ENCODE measurements at regions not wholly inside any gene's neighbourhood (a gene's known extent, or its start where the extent isn't known, plus 50 kb on each side); places are given as distances from the start of the nearest gene placed in this dataset.

DNA sequence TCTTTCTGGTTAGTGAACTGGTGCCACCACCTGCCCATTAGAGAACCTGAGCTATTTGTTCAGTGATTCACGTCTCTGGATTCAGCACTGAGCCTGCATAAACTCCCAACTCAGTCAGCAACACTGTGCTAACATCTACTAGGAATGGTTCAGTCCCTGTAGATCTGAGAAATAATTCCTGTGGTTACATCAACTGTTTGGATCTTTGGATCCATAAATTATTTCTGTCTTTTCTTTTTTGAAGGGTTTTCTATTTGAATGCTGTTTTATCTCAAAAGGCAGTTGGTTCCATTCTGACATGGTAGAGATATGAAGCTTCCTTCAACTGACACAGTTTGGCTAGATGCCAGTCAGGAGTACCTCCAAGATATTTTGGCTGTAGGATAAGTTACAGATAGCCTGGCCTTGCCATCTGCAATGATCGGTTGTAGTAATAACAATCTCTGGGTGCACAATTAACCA lies 125.9 kb downstream of the TRMT11 start:
- H3K27me3 ChIP-seq (ENCODE audit: control insufficient read depth, insufficient read depth, low read length) = no peaks in the 10 kb centered on the region
- no peak for TF ChIP-seq EZH2 (IDR thresholded peaks at IDR 0.05; ENCODE audit: low read length, missing control alignments)
- TF ChIP-seq, protein P1, sequence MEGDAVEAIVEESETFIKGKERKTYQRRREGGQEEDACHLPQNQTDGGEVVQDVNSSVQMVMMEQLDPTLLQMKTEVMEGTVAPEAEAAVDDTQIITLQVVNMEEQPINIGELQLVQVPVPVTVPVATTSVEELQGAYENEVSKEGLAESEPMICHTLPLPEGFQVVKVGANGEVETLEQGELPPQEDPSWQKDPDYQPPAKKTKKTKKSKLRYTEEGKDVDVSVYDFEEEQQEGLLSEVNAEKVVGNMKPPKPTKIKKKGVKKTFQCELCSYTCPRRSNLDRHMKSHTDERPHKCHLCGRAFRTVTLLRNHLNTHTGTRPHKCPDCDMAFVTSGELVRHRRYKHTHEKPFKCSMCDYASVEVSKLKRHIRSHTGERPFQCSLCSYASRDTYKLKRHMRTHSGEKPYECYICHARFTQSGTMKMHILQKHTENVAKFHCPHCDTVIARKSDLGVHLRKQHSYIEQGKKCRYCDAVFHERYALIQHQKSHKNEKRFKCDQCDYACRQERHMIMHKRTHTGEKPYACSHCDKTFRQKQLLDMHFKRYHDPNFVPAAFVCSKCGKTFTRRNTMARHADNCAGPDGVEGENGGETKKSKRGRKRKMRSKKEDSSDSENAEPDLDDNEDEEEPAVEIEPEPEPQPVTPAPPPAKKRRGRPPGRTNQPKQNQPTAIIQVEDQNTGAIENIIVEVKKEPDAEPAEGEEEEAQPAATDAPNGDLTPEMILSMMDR (conservative IDR thresholded peaks at IDR 0.05 in 1 of 2, IDR thresholded peaks at IDR 0.05 in 1 of 2; ENCODE audit: low read depth in 1 of 2, low read length in 2 of 2) = no peak
- H3K27ac ChIP-seq (ENCODE audit: insufficient read depth, low read length) = no peak overlapping the region
- no peaks in the 10 kb centered on the region for H3K9me3 ChIP-seq (ENCODE audit: control insufficient read depth, insufficient read depth, low read depth, low read length)
- no peak overlapping the region for H3K4me3 ChIP-seq (replicated peaks in 1 of 4; ENCODE audit: control extremely low read depth in 1 of 4, insufficient read depth in 1 of 4, low read depth in 3 of 4, low read length in 4 of 4)
- H3K36me3 ChIP-seq (ENCODE audit: control insufficient read depth, insufficient read depth, low read length) = no peaks in the 10 kb centered on the region
- no peak overlapping the region for H3K4me2 ChIP-seq (ENCODE audit: extremely low read depth, insufficient read depth, low read length)
- no peaks in the 10 kb centered on the region for H3K79me2 ChIP-seq (ENCODE audit: control insufficient read depth, insufficient read depth, low read length)
- H4K20me1 ChIP-seq (ENCODE audit: control insufficient read depth, extremely low read depth, insufficient read depth, low read length) = no peaks in the 10 kb centered on the region
- no peak overlapping the region for H2AFZ ChIP-seq (ENCODE audit: low read length)
- no peaks in the 10 kb centered on the region for H3K4me1 ChIP-seq (ENCODE audit: control insufficient read depth, extremely low read depth, insufficient read depth, low read length)
- H3K9ac ChIP-seq (ENCODE audit: insufficient read depth, low read length) = no peak overlapping the region
- DNase-seq (ENCODE audit: low read depth in 2 of 2) = peak in 1 of 2 donors; percentile 92

DNA sequence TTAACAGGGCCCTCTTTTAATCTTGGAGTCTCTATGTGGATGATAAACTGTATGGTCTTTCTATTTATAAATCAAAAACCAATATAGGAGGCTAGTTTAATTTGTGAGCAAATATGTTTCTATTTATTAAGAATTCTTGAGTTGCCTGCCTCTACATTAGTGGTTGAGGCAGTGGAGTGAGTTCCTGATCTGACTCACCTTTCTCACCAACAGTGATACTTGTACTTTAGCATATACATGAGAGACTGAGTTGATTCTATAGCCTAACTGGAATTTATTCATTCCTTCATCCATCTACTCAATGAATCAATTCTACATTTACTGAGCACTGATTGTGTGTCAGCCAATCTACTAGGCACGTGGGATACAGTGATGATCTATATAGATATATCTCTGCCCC lies 126.9 kb downstream of the TRMT11 start:
- Histone ChIP-seq H3K4me2 (ENCODE audit: extremely low read depth, insufficient read depth, low read length) (no peak overlapping the region), H3K36me3 (ENCODE audit: control insufficient read depth, insufficient read depth, low read length) (no peaks in the 10 kb centered on the region), H3K9ac (ENCODE audit: insufficient read depth, low read length) (no peak overlapping the region), H3K79me2 (ENCODE audit: control insufficient read depth, insufficient read depth, low read length) (no peaks in the 10 kb centered on the region), H3K27me3 (ENCODE audit: control insufficient read depth, insufficient read depth, low read length) (no peaks in the 10 kb centered on the region), H4K20me1 (ENCODE audit: control insufficient read depth, extremely low read depth, insufficient read depth, low read length) (no peaks in the 10 kb centered on the region), H3K9me3 (ENCODE audit: control insufficient read depth, insufficient read depth, low read depth, low read length) (no peaks in the 10 kb centered on the region), H3K4me3 (replicated peaks in 1 of 4; ENCODE audit: control extremely low read depth in 1 of 4, insufficient read depth in 1 of 4, low read depth in 3 of 4, low read length in 4 of 4) (no peak overlapping the region), H3K4me1 (ENCODE audit: control insufficient read depth, extremely low read depth, insufficient read depth, low read length) (no peaks in the 10 kb centered on the region), H2AFZ (ENCODE audit: low read length) (no peak overlapping the region), H3K27ac (ENCODE audit: insufficient read depth, low read length) (no peak overlapping the region)
- no peak for DNase-seq (ENCODE audit: low read depth in 2 of 2)
- TF ChIP-seq EZH2 (IDR thresholded peaks at IDR 0.05; ENCODE audit: low read length, missing control alignments) = no peak
- TF ChIP-seq, protein P1 (conservative IDR thresholded peaks at IDR 0.05 in 1 of 2, IDR thresholded peaks at IDR 0.05 in 1 of 2; ENCODE audit: low read depth in 1 of 2, low read length in 2 of 2) = no peak

DNA sequence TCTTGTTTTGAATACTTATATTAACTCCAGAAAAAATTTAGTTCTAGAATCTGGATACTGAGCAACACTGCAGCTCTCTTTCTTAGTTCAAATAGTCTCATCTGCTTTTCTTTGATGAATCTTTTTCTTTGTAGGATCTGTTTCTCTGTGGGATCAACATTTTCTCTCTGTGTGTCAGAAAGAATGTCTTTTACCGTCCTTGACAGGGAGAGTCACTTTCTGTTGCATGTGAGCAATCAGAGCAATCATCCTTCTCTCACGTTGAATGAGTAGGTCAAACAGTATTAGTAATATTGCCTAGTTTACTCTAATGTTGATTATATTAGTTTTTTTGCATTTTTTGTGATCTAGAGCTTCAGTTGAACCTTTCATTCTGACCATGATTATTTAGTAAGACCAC lies 130.9 kb downstream of the TRMT11 start:
- H2AFZ ChIP-seq (ENCODE audit: low read length) = no peak overlapping the region
- H4K20me1 ChIP-seq (ENCODE audit: control insufficient read depth, extremely low read depth, insufficient read depth, low read length) = no peaks in the 10 kb centered on the region
- no peaks in the 10 kb centered on the region for H3K36me3 ChIP-seq (ENCODE audit: control insufficient read depth, insufficient read depth, low read length)
- H3K4me2 ChIP-seq (ENCODE audit: extremely low read depth, insufficient read depth, low read length) = no peak overlapping the region
- H3K79me2 ChIP-seq (ENCODE audit: control insufficient read depth, insufficient read depth, low read length) = no peaks in the 10 kb centered on the region
- no peak overlapping the region for H3K9ac ChIP-seq (ENCODE audit: insufficient read depth, low read length)
- DNase-seq (ENCODE audit: low read depth in 2 of 2) = no peak
- no peak overlapping the region for H3K4me3 ChIP-seq (replicated peaks in 1 of 4; ENCODE audit: control extremely low read depth in 1 of 4, insufficient read depth in 1 of 4, low read depth in 3 of 4, low read length in 4 of 4)
- H3K27me3 ChIP-seq (ENCODE audit: control insufficient read depth, insufficient read depth, low read length) = no peaks in the 10 kb centered on the region
- TF ChIP-seq, protein P1 (conservative IDR thresholded peaks at IDR 0.05 in 1 of 2, IDR thresholded peaks at IDR 0.05 in 1 of 2; ENCODE audit: low read depth in 1 of 2, low read length in 2 of 2) = no peak
- no peak for TF ChIP-seq EZH2 (IDR thresholded peaks at IDR 0.05; ENCODE audit: low read length, missing control alignments)
- no peak overlapping the region for H3K27ac ChIP-seq (ENCODE audit: insufficient read depth, low read length)
- no peaks in the 10 kb centered on the region for H3K9me3 ChIP-seq (ENCODE audit: control insufficient read depth, insufficient read depth, low read depth, low read length)
- H3K4me1 ChIP-seq (ENCODE audit: control insufficient read depth, extremely low read depth, insufficient read depth, low read length) = no peaks in the 10 kb centered on the region

Data from fibroblast of lung (primary cell).